GM12878 (cell line): ENCODE measurements at regions not wholly inside any gene's neighbourhood (a gene's known extent, or its start where the extent isn't known, plus 50 kb on each side); places are given as distances from the start of the nearest gene placed in this dataset.

Experiments
- ATAC-seq: fragments of 200-7000 bp; cut with Tn5 transposase; 3 replicates; pipeline ENCODE4 v1.9.1; 2020; ENCODE audit warnings: mild to moderate bottlenecking, moderate library complexity
- BruUV-seq: library from RNA; stranded (reverse); fragments of 400-500 nt; replicated peaks from 2 replicates; lab custom pipeline; 2021; lab: Mats Ljungman, UMichigan
- CTCF ChIA-PET: fragments of 300-600 bp; sonication (Branson Sonifier 250); formaldehyde crosslinking; extraction: SDS; loops from one replicate; lab custom pipeline; 2021; ENCODE audit warnings: inconsistent platforms; lab: Yijun Ruan, JAX
- POLR2A ChIA-PET: fragments of 350-600 bp; formaldehyde crosslinking; extraction: SDS; loops from one replicate; lab custom pipeline; 2021; ENCODE audit warnings: inconsistent platforms; lab: Charles Lee
- RAD21 ChIA-PET: fragments of 300-600 bp; sonication (Branson Sonifier 250); formaldehyde crosslinking; loops from one replicate; lab custom pipeline; 2023; ENCODE audit warnings: antibody characterized with exemption; ENCODE audit not compliant: unreplicated experiment; lab: Charles Lee
- SMC1A ChIA-PET: fragments of 300-600 bp; sonication (Branson Sonifier 250); formaldehyde crosslinking; loops from one replicate; lab custom pipeline; 2023; ENCODE audit not compliant: unreplicated experiment, uncharacterized antibody; lab: Charles Lee
- DNase-seq: peaks from one replicate; pipeline ENCODE4 v3.0.0-alpha.2; 2011; ENCODE audit warnings: low read depth, low spot score
- FAIRE-seq: peaks from 3 replicates; lab custom pipeline; 2011; peaks lifted over from hg19 to GRCh38; lab: Jason Lieb, UNC
- H2AFZ ChIP-seq: 2 replicates; pipeline ENCODE4 v1.6.0; 2011; ENCODE audit warnings: low read depth, low read length, control low read depth; ENCODE audit not compliant: control insufficient read depth
- H3K27ac ChIP-seq: 2 replicates; pipeline ENCODE4 v1.5.1; 2011; ENCODE audit warnings: control low read depth; ENCODE audit not compliant: control insufficient read depth, insufficient read depth
- H3K27me3 ChIP-seq, 2 experiments: replicated peaks in 1 of 2; 2 replicates each; pipeline versions ENCODE4 v1.6.0 to v1.6.1; 2011; ENCODE audit warnings: low read length in 1 of 2; ENCODE audit not compliant: control insufficient read depth in 2 of 2, insufficient read depth in 2 of 2
- H3K36me3 ChIP-seq, 2 experiments: 2 replicates each; pipeline ENCODE4 v1.5.1; 2011; ENCODE audit warnings: low read length in 1 of 2; ENCODE audit not compliant: control insufficient read depth in 2 of 2, insufficient read depth in 2 of 2
- H3K4me1 ChIP-seq: 2 replicates; pipeline ENCODE4 v1.6.1; 2011; ENCODE audit warnings: mild to moderate bottlenecking, low read length, moderate library complexity, mixed read lengths; ENCODE audit not compliant: control insufficient read depth, insufficient read depth
- H3K4me2 ChIP-seq: 2 replicates; pipeline ENCODE4 v1.6.0; 2011; ENCODE audit warnings: control low read depth; ENCODE audit not compliant: control insufficient read depth, insufficient read depth
- H3K4me3 ChIP-seq: fragments of 200-600 bp; sonication (generic); 2 replicates; pipeline ENCODE4 v1.5.1; 2016
- H3K79me2 ChIP-seq: 2 replicates; pipeline ENCODE4 v1.6.0; 2011; ENCODE audit warnings: low read length; ENCODE audit not compliant: control insufficient read depth, insufficient read depth
- H3K9ac ChIP-seq: 2 replicates; pipeline ENCODE4 v1.8.0; 2011; ENCODE audit warnings: low read length, control low read depth, mixed read lengths; ENCODE audit not compliant: control insufficient read depth, insufficient read depth
- H3K9me3 ChIP-seq: replicated peaks from 3 replicates; pipeline ENCODE4 v1.5.1; 2011; ENCODE audit warnings: mild to moderate bottlenecking, low read length; ENCODE audit not compliant: control insufficient read depth, insufficient read depth
- H4K20me1 ChIP-seq: 2 replicates; pipeline ENCODE4 v1.6.0; 2011; ENCODE audit not compliant: control insufficient read depth, insufficient read depth
- BACH1 ChIP-seq: fragments of 450-650 bp; IDR thresholded peaks from 2 replicates; pipeline ENCODE4 v1.6.1; 2017; ENCODE audit warnings: mild to moderate bottlenecking, borderline replicate concordance
- BCLAF1 ChIP-seq: fragments of 450-650 bp; IDR thresholded peaks from 2 replicates; pipeline ENCODE4 v1.6.1; 2017; ENCODE audit warnings: antibody characterized with exemption, mild to moderate bottlenecking, moderate library complexity
- HDGF ChIP-seq: fragments of 450-650 bp; IDR thresholded peaks from 2 replicates; pipeline ENCODE4 v1.6.1; 2016; ENCODE audit warnings: antibody characterized with exemption
- IKZF1 ChIP-seq: fragments of 450-650 bp; conservative IDR thresholded peaks from 2 replicates; pipeline ENCODE4 v1.6.1; 2017; ENCODE audit warnings: antibody characterized with exemption, mild to moderate bottlenecking
- IRF5 ChIP-seq: fragments of 450-650 bp; IDR thresholded peaks from 2 replicates; pipeline ENCODE4 v1.6.1; 2017; ENCODE audit warnings: borderline replicate concordance
- JUND ChIP-seq: IDR thresholded peaks from 2 replicates; pipeline ENCODE4 v1.6.1; 2012; ENCODE audit warnings: low read depth, mild to moderate bottlenecking, low read length, improper control_type of control experiment, moderate library complexity
- KDM1A ChIP-seq: fragments of 200-600 bp; sonication (generic); IDR thresholded peaks from 2 replicates; pipeline ENCODE4 v1.6.1; 2016; ENCODE audit warnings: borderline replicate concordance
- MTA2 ChIP-seq: fragments of 450-650 bp; IDR thresholded peaks from 2 replicates; pipeline ENCODE4 v1.6.1; 2016; ENCODE audit warnings: low read depth, mild to moderate bottlenecking, moderate library complexity
- NRF1 ChIP-seq: conservative IDR thresholded peaks from 2 replicates; pipeline ENCODE4 v1.6.1; 2011; ENCODE audit warnings: mild to moderate bottlenecking, low read depth, low read length, improper control_type of control experiment
- PAX8 ChIP-seq: fragments of 450-650 bp; IDR thresholded peaks from 2 replicates; pipeline ENCODE4 v1.6.1; 2017; ENCODE audit warnings: mild to moderate bottlenecking, moderate library complexity
- PML ChIP-seq: IDR thresholded peaks from 2 replicates; pipeline ENCODE4 v1.6.1; 2012; ENCODE audit warnings: low read length, inconsistent platforms
- POU2F2 ChIP-seq: IDR thresholded peaks from 3 replicates; pipeline ENCODE4 v1.6.1; 2011; ENCODE audit warnings: low read depth, mild to moderate bottlenecking, low read length, borderline replicate concordance
- RFX5 ChIP-seq: IDR thresholded peaks from 2 replicates; pipeline ENCODE4 v1.6.1; 2011; ENCODE audit warnings: low read depth, low read length, improper control_type of control experiment
- SPI1 ChIP-seq: IDR thresholded peaks from 2 replicates; pipeline ENCODE4 v1.6.1; 2011; ENCODE audit warnings: low read depth, mild to moderate bottlenecking, low read length, moderate library complexity, borderline replicate concordance; ENCODE audit not compliant: insufficient read depth
- TAF1 ChIP-seq: IDR thresholded peaks from 2 replicates; pipeline ENCODE4 v1.6.1; 2011; ENCODE audit warnings: mild to moderate bottlenecking, low read depth, low read length, borderline replicate concordance
- WGBS: methylation state at CpG from one replicate; pipeline ENCODE4 v1.1.6; 2016; ENCODE audit warnings: low lambda C conversion rate; ENCODE audit not compliant: insufficient replicate concordance, insufficient coverage; ENCODE audit errors: missing lambda C conversion rate; 5-methylcytosine and 5-hydroxymethylcytosine counted together
- in situ Hi-C: fragments of 300-500 bp; cut with MboI; formaldehyde crosslinking; loops from 9 replicates; pipeline ENCODE4 v1.14.3; 2018; ENCODE audit warnings: mixed read lengths
- intact Hi-C: fragments of 100-400 bp; cut with micrococcal nuclease; formaldehyde crosslinking; loops from one replicate; pipeline ENCODE4 v1.14.2; 2022; ENCODE audit not compliant: unreplicated experiment

- ATAC-seq (no peak), FAIRE-seq (no peak), DNase-seq (no peak)
- no peaks in the 10 kb centered on the region for H3K4me1 ChIP-seq
- in situ Hi-C loops = loop anchor here (5.0 kb wide), 1 partner anchor 49 kb away; no protein-coding TSS in a partner anchor
- no peaks in the 10 kb centered on the region for H3K79me2 ChIP-seq
- ChIA-PET SMC1A (interaction anchor here (0.6 to 1.8 kb wide), 3 partner anchors 141 to 173 kb away, joined by 3 to 4 read pairs (median 3); no protein-coding TSS in a partner anchor), RAD21 (no interaction called here), POLR2A (no interaction called here), CTCF (no interaction called here)
- H3K36me3 ChIP-seq = no peaks in the 10 kb centered on the region
- H3K9me3 ChIP-seq = no peaks in the 10 kb centered on the region; the same call in 2 of the 3 replicates
- no peak overlapping the region for H3K9ac ChIP-seq
- intact Hi-C loops = no loop called here
- H4K20me1 ChIP-seq = no peaks in the 10 kb centered on the region
- WGBS = 56% methylated on average over 2 of the region's 2 CpGs
- TF ChIP-seq BACH1 = no peak
- no peak for TF ChIP-seq HDGF
- no peak for TF ChIP-seq NRF1
- no peak for TF ChIP-seq SPI1
- no peak for TF ChIP-seq TAF1
- TF ChIP-seq RFX5 = no peak
- no peak for TF ChIP-seq KDM1A
- no peak for TF ChIP-seq BCLAF1
- TF ChIP-seq JUND = no peak
- no peak for TF ChIP-seq PML
- no peak for TF ChIP-seq MTA2
- TF ChIP-seq POU2F2 = no peak
- no peak for TF ChIP-seq IRF5
- TF ChIP-seq PAX8 = no peak
- no peak for TF ChIP-seq IKZF1
- BruUV-seq = no TSS peak
- H3K27me3 ChIP-seq = 0 out of 4 replicates have a peak, but pooled peaks cover 0 to 2% of the 10 kb centered on the region in 2 experiments
- no peak overlapping the region for H2AFZ ChIP-seq
- no peak overlapping the region for H3K4me2 ChIP-seq
- H3K27ac ChIP-seq = no peak overlapping the region
- H3K4me3 ChIP-seq = no peak overlapping the region
Observed at GRCh38 chr17:72366626-72367025, 245.8 kb downstream of the SOX9 start.
